GM12891 (cell line): ENCODE measurements at regions not wholly inside any gene's neighbourhood (a gene's known extent, or its start where the extent isn't known, plus 50 kb on each side); places are given as distances from the start of the nearest gene placed in this dataset.

Source experiments
- POLR2A ChIP-seq: IDR thresholded peaks from 2 replicates; pipeline ENCODE4 v1.6.1; 2011; ENCODE audit warnings: low read depth, low read length, control low read depth
- POLR2AphosphoS5 ChIP-seq: IDR thresholded peaks from 2 replicates; pipeline ENCODE4 v1.6.1; 2011; ENCODE audit warnings: low read depth, low read length, control low read depth
- SPI1 ChIP-seq: IDR thresholded peaks from 2 replicates; pipeline ENCODE4 v1.6.1; 2011; ENCODE audit warnings: low read depth, low read length, control low read depth

GRCh38 chr13:73324842-73325722, 266.3 kb downstream of the KLF5 start:
- TF ChIP-seq POLR2AphosphoS5, result no peak
- TF ChIP-seq POLR2A, result no peak
- TF ChIP-seq SPI1, result no peak
